NB4 (cell line): ENCODE measurements at regions not wholly inside any gene's neighbourhood (a gene's known extent, or its start where the extent isn't known, plus 50 kb on each side); places are given as distances from the start of the nearest gene placed in this dataset.
"Not testable (repeated sequence)": the region's sequence is repeated elsewhere in the genome, so short reads cannot be mapped to it uniquely, and the experiment has no call there.

Experiments used
- DNase-seq: peaks from one replicate; pipeline ENCODE4 v3.0.0; 2010; ENCODE audit warnings: low read depth
- H3K4me3 ChIP-seq: one replicate; pipeline ENCODE4 v1.5.1; 2011; ENCODE audit warnings: mild to moderate bottlenecking, low read depth, low read length, moderate library complexity
- CTCF ChIP-seq: IDR thresholded peaks from one replicate; pipeline ENCODE4 v1.5.1; 2012; ENCODE audit warnings: low read depth, low read length
- MAX ChIP-seq: IDR thresholded peaks from 2 replicates; pipeline ENCODE4 v1.6.1; 2011; ENCODE audit warnings: low read depth, low read length
- MYC ChIP-seq: IDR thresholded peaks from 2 replicates; pipeline ENCODE4 v1.6.1; 2011; ENCODE audit warnings: low read depth, low read length
- POLR2A ChIP-seq: IDR thresholded peaks from 2 replicates; pipeline ENCODE4 v1.6.1; 2011; ENCODE audit warnings: mild to moderate bottlenecking; ENCODE audit not compliant: insufficient read length; ENCODE audit errors: extremely low read depth

GRCh38 chr9:100639854-100640253 is 62.0 kb downstream of the CAVIN4 start:
- no peak for DNase-seq
- H3K4me3 ChIP-seq: no peak overlapping the region
- TF ChIP-seq MAX (no peak), CTCF (no peak), MYC (no peak), POLR2A (no peak)

- H3K4me3 ChIP-seq: no peak overlapping the region
- no peak for DNase-seq
- TF ChIP-seq MYC: no peak
- no peak for TF ChIP-seq MAX
- TF ChIP-seq CTCF: no peak
- TF ChIP-seq POLR2A: no peak
Observed at GRCh38 chr9:100640447-100641050, 62.7 kb downstream of the CAVIN4 start.

- H3K4me3 ChIP-seq: no peak overlapping the region
- TF ChIP-seq MAX (no peak), CTCF (no peak), MYC (no peak), POLR2A (no peak)
- DNase-seq: no peak
Observed at GRCh38 chr9:100641166-100641565, 63.3 kb downstream of the CAVIN4 start.

GRCh38 chr9:100652850-100653249 is 75.0 kb downstream of the CAVIN4 start:
- TF ChIP-seq CTCF: no peak
- TF ChIP-seq MAX: no peak
- no peak for TF ChIP-seq POLR2A
- TF ChIP-seq MYC: no peak
- no peak overlapping the region for H3K4me3 ChIP-seq
- DNase-seq: no peak

- H3K4me3 ChIP-seq: no peak overlapping the region
- TF ChIP-seq POLR2A (no peak), CTCF (no peak), MYC (no peak), MAX (no peak)
- no peak for DNase-seq
Observed at GRCh38 chr9:100653643-100654334, 75.9 kb downstream of the CAVIN4 start.

- H3K4me3 ChIP-seq, DNase-seq: not testable (repeated sequence)
Observed at GRCh38 chr9:100656851-100657250, 79.0 kb downstream of the CAVIN4 start.
